HG03139 (cell line): ENCODE measurements at regions not wholly inside any gene's neighbourhood (a gene's known extent, or its start where the extent isn't known, plus 50 kb on each side); places are given as distances from the start of the nearest gene placed in this dataset.
"Not testable (repeated sequence)": the region's sequence is repeated elsewhere in the genome, so short reads cannot be mapped to it uniquely, and the experiment has no call there.

Source experiments
- ATAC-seq: cut with Tn5 transposase; IDR thresholded peaks from one replicate; pipeline ENCODE4 v1.9.1; 2021; ENCODE audit not compliant: unreplicated experiment

DNA sequence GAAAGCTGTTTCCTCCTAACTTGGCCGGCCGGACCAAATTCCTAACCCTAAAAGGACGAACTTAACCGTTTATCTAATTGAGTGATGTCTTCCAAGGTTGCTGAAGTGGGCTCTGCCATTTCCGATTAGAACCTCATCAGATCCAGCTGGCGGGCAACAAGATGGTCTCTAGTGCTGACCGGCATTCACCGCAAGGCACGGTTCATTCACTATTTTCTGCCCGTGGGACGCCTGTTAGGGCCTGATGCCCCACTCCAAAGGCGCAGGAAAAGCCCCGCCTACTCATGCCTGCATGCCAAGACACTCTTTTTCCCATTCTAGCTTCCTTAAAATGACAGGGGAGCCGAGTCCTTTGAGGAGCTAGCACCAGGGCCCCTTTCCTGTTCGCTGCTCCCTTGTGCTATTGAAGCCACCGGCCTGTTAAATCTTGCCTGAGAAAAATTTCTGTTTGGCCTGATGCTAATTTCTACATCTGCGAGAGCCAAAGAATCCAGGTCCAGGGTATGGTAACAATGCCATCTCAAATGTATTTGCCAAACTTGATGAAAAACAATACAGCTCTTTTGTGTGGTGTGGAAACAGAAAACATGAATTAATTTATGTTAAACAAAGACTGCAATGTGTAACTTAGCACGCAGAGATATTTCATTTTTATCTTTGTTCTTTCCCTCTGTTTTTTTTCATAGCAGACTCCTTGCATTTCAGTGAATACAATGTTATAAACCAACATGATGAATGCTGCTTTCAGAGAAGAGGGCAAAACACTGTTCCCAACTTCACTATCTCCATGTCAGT, 1071.2 kb upstream of the USP15 start:
- ATAC-seq: no peak

GRCh38 chr12:61213646-61214045, 1046.6 kb upstream of the USP15 start:
- no peak for ATAC-seq

- no peak for ATAC-seq
Observed at GRCh38 chr12:61220337-61220736, 1039.9 kb upstream of the USP15 start.

- no peak for ATAC-seq
Observed at GRCh38 chr12:61232040-61232439, 1028.2 kb upstream of the USP15 start.

- no peak for ATAC-seq
Observed at GRCh38 chr12:61250303-61250702, 1009.9 kb upstream of the USP15 start.

DNA sequence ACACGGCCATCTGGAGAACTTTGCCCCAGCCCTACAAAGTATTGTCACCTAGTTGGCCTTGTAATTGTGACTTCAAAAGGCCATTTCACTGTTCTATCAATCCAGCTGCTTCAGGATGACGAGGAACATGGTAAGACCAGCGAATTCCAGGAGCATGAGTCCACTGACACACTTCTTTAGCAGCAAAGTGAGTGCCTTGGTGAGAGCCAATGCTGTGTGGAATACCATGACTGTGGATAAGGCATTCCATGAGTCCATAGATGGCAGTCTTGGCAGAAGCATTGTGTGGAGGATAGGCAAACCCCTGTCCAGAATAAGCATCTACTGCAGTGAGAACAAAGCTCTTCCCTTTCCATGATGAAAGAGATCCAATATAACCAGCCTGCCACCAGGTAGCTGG, 1009.1 kb upstream of the USP15 start:
- ATAC-seq: no peak

DNA sequence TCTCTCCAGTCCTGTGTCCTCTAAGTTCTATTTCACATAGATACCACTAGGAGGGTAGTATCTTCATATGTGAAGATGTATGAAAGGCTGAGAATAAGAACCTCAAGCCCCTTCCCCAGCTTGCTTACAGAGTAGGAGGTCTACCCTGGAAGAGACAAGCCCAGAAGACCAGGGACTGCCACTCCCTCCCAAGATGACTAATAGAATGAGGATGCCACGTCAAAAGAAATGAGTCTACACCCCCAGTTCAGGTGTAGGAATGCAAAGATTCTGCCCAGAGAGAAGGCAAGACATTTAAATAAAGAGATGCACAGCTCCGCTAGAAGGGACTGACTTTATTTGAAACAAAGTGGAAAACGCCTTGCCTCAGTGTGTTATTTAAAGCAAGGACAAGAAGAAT, 1006.0 kb upstream of the USP15 start:
- no peak for ATAC-seq

DNA sequence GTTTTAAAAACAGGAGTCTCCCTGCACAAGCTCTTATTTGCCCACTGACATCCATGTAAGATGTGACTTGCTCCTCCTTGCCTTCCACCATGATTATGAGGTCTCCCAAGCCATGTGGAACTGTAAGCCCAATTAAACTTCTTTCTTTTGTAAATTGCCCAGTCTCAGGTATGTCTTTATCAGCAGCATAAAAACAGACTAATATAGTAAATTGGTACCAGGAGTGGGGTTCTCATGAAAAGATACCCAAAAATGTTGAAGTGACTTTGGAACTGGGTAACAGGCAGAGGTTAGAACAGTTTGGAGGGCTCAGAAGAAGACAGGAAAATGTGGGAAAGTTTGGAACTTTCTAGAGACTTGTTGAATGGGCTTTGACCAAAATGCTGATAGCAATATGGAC, 995.9 kb upstream of the USP15 start:
- not testable (repeated sequence) for ATAC-seq

DNA sequence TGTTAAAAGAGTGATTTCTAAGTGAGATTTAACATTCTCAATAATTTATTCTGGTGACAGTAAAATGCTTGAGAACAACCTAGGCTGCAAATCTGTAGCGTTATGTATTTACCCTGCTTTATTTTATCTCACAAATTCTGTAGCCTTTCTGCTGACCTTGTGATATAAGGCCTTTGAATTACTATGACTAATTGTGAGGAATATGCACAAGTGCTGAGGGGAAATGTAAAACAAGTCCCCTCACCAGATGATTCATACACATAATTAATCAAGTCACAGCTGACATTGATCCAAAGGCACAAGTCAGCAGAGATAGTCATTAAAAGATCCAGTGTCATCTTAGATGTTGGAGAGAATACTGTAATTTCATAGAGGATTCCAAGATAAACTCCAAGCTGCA, 992.7 kb upstream of the USP15 start:
- no peak for ATAC-seq

GRCh38 chr12:61272441-61272840, 987.8 kb upstream of the USP15 start:
- ATAC-seq: no peak

DNA sequence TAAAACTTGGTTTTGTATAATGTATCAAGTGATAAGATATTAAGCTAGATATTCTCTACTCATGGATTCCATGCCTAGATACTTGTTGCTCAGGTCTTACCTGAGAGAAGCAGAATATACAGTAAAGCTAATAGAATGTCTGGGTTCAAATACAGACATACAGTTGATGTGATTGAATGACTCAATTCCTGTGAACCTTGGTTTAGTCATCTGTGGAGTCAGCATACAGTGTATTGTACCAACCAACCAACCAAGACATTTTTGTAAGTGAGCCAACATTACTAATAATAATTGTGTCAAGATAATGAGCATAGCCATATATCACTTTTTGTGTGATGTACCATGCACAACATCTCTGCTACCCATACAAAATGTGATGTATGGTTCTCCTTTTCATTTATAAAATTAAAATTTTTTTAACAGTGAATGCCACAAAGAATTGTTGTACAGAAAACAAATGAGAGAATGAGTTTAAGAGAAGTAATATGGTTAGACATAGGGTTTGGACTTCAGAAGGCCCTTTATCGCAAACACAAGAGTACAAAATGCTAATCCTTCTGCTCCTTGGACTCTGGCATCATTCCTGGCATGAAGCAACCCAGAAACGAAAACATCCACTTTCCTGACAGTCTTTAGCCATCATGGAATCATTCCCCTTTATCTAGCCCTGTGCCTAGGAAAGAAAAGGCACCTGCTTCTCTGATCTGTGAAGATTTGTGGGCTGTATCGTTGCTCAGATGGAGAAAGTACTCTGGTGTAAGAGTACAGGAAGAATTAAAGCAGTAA, 977.2 kb upstream of the USP15 start:
- ATAC-seq: no peak

- ATAC-seq: no peak
Observed at GRCh38 chr12:61290473-61290872, 969.7 kb upstream of the USP15 start.

- no peak for ATAC-seq
Observed at GRCh38 chr12:61291647-61292046, 968.6 kb upstream of the USP15 start.

- not testable (repeated sequence) for ATAC-seq
Observed at GRCh38 chr12:61294011-61294410, 966.2 kb upstream of the USP15 start.

DNA sequence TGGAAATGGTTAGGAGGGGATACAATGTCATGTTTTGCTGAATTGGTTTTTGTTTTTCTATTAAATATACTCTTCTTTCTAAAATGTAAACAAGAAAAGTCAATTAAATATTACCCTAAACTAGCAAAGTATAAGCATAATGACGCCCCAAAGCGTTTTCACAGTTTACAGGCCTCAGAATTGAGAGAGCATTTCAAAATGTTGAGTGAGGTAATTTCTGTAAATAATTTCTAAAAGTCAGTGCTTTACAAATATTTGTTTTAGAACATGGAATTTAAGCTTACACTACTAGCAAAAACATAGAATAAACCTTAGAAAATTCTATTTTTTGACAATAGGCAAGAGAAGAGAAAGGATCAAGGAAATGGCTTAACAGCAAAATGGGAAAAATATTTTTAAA, 958.4 kb upstream of the USP15 start:
- no peak for ATAC-seq

GRCh38 chr12:61302282-61302681, 957.9 kb upstream of the USP15 start:
- no peak for ATAC-seq

DNA sequence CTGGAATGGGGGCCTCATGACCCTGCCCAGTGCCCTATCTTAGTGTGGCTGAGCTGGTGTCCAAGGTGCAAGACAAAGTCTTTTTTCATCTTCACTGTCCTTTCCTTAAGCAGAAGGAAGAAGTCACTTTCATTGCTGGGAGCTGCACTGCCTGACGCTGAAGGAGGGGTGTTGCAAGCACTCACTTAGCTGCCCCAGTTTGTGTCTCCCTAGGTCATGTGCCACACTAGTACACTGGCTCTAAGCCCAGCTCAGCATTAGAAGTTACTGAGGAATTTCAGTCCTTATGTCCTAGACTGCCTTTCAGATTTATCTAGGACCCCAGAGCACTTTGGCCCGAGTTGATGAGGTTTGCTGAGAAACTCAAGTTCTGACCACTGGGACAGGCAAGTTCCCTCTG, 952.0 kb upstream of the USP15 start:
- no peak for ATAC-seq

- ATAC-seq: no peak
Observed at GRCh38 chr12:61311413-61311812, 948.8 kb upstream of the USP15 start.

- ATAC-seq: no peak
Observed at GRCh38 chr12:61348871-61349270, 911.3 kb upstream of the USP15 start.

- ATAC-seq: no peak
Observed at GRCh38 chr12:61355105-61355504, 905.1 kb upstream of the USP15 start.

DNA sequence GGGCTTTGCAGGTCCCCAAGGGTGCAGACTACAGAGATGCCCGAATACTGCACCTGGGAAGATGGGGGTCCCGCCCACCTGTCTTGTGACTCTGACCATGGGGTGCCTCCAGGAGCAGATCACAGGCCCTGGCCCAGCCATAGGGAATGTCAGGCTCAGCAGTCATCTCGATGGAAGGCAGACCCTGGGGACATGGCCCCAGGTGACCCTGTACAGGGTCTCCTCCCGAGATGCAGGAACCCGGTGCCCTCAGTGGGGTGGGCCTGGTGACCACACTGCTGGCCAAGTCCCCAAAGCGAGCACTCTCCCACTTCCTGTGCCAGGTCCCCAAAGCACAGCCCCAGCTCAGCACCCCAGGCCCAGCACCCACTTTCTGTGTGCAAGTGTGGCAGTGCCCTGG, 903.7 kb upstream of the USP15 start:
- ATAC-seq: no peak

- no peak for ATAC-seq
Observed at GRCh38 chr12:61357496-61357895, 902.7 kb upstream of the USP15 start.
